Activated CD8-positive, alpha-beta memory T cell treated with anti-CD3 and anti-CD28 coated beads, Interleukin-2, amount 10 ng/mL, durations not matched to agents 7 days and 5 days (primary cell): ENCODE measurements at regions not wholly inside any gene's neighbourhood (a gene's known extent, or its start where the extent isn't known, plus 50 kb on each side); places are given as distances from the start of the nearest gene placed in this dataset.

Experiments
- ATAC-seq: fragments of 150-1000 bp; cut with Tn5 transposase; one replicate; pipeline ENCODE4 v1.10.0; 2021; ENCODE audit warnings: moderate library complexity
- CTCF ChIA-PET: fragments of 350-600 bp; sonication (Branson Sonifier 250); formaldehyde crosslinking; loops from one replicate; lab custom pipeline; 2021; ENCODE audit warnings: antibody characterized with exemption; lab: Charles Lee
- DNase-seq: peaks from one replicate; pipeline ENCODE4 v3.0.0-alpha.2; 2020
- H3K27ac Mint-ChIP-seq: one replicate; pipeline ENCODE4 v1.8.0; 2021; ENCODE audit warnings: mild to moderate bottlenecking, mixed read lengths
- H3K27me3 Mint-ChIP-seq: one replicate; pipeline ENCODE4 v1.8.0; 2021; ENCODE audit warnings: mixed read lengths
- H3K36me3 Mint-ChIP-seq: one replicate; pipeline ENCODE4 v1.8.0; 2021; ENCODE audit warnings: mild to moderate bottlenecking, mixed read lengths
- H3K4me1 Mint-ChIP-seq: one replicate; pipeline ENCODE4 v1.8.0; 2021; ENCODE audit warnings: mixed read lengths
- H3K4me3 Mint-ChIP-seq: one replicate; pipeline ENCODE4 v1.8.0; 2021; ENCODE audit warnings: mild to moderate bottlenecking, moderate library complexity, mixed read lengths
- H3K9me3 Mint-ChIP-seq: one replicate; pipeline ENCODE4 v1.8.0; 2022; ENCODE audit warnings: low read depth, mixed read lengths

DNA sequence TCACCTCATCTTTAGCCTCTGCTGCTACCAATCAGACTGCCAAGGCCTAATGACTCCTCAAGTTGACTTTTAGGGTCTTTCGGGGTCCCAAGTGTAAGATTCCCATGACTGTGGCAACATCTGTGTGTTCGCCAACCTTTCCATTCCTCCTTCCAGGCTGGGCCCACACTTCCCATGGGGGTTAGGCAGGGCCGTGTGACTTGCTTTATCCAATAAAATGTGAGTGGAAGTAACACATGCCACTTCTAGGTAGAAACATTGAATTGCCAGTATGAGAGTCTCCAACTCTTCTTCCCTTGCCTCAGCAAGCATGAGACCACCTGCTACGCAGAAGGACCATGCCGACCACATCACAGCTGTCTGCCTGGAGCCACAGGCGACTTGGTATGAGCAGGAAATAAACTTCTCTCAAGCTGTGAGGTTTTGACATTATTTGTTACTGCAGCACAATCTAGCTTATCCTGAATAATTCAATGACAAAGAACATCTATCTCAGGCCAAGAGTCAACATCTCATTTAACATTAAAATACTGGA is 190.4 kb upstream of the IER5L start:
- peaks cover 2% of the 10 kb centered on the region for H3K9me3 Mint-ChIP-seq
- no peaks in the 10 kb centered on the region for H3K36me3 Mint-ChIP-seq
- no peak for DNase-seq
- H3K27me3 Mint-ChIP-seq: peaks cover 10% of the 10 kb centered on the region
- H3K27ac Mint-ChIP-seq: no peak overlapping the region
- H3K4me1 Mint-ChIP-seq: peaks cover 2% of the 10 kb centered on the region
- no peak for ATAC-seq
- CTCF ChIA-PET: interaction anchor here (1.5 kb wide), 1 partner anchor 256 kb away, joined by 3 read pairs; no protein-coding TSS in a partner anchor
- H3K4me3 Mint-ChIP-seq: no peak overlapping the region

DNA sequence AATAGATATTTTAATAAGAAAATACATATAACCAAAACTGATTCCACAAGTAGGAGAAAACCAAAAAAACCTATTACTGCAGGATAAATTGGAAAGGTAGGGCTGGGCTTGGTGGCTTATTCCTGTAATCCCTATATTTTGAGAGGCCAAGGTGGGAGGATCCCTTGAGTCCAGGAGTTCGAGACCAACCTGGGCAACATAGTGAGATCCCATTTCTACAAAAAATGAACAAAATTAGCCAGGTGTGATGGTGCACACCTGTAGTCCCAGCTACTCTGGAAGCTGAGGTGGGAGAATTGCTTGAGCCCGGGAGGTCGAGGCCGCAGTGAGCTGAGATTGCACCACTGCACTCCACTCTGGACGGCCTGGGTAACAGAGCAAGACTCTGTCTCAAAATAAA is 189.2 kb upstream of the IER5L start:
- Mint-ChIP-seq H3K4me3 (no peak overlapping the region), H3K27ac (no peak overlapping the region), H3K9me3 (peaks cover 2% of the 10 kb centered on the region), H3K27me3 (peaks cover 10% of the 10 kb centered on the region), H3K4me1 (peaks cover 2% of the 10 kb centered on the region), H3K36me3 (no peaks in the 10 kb centered on the region)
- CTCF ChIA-PET: no interaction called here
- DNase-seq (no peak), ATAC-seq (no peak)

DNA sequence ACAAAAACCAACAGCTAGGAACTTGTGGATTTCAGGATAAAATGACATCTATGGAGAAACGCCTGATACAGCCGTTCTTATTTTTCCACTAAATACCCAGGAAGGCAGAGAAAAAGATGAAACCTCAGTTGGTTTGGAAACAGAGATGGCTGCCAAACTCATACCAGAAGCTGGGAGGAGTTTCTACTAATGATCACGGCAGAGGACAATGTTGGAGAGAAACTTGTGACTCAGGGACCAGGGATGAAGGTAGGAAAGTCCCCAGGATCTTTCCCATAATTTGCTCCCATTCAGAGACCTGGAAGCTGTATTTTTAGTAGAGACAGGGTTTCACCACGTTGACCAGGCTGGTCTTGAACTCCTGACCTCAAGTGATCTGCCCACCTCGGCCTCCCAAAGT is 187.1 kb upstream of the IER5L start:
- H3K27me3 Mint-ChIP-seq: peaks cover 10% of the 10 kb centered on the region

DNA sequence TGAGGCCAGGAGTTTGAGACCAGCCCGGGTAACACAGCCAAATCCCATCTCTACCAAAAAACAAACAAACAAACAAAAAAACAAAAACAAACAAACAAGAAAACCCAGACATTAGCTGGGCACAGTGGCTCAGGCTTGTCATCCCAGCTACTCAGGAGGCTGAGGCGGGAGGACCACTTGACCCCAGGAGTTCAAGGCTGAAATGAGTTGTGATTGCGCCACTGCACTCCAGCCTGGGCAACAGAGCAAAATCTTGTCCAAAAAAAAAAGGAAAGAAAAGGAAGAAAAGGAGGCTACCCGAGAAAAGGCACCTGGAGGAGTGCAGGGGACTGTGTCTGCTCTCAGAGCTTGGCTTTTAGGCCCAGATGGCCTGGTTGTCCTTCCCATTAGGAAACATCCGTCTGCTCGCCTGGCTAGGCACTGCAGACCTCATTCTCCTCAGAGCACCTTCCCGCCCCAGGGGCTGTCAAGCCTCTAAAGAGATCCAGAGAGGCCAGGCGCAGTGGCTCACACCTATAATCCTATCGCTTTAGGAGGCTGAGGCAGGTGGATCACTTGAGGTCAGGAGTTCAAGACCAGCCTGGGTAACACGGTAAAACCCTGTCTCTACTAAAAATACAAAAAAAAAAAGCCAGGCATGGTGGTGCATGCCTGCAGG is 185.3 kb upstream of the IER5L start:
- CTCF ChIA-PET: interaction anchor here (1.5 to 1.6 kb wide), 2 partner anchors 19 to 231 kb away, joined by 3 to 4 read pairs; no protein-coding TSS in a partner anchor
- no peaks in the 10 kb centered on the region for H3K9me3 Mint-ChIP-seq
- H3K27ac Mint-ChIP-seq: no peak overlapping the region
- peaks cover 2% of the 10 kb centered on the region for H3K4me1 Mint-ChIP-seq
- no peak overlapping the region for H3K4me3 Mint-ChIP-seq
- peaks cover 8% of the 10 kb centered on the region for H3K27me3 Mint-ChIP-seq
- no peak for ATAC-seq
- H3K36me3 Mint-ChIP-seq: no peaks in the 10 kb centered on the region
- no peak for DNase-seq

More for the DNA sequence above, 187.1 kb upstream of the IER5L start:
- Mint-ChIP-seq H3K4me1 (peaks cover 2% of the 10 kb centered on the region), H3K4me3 (no peak overlapping the region), H3K9me3 (peaks cover 2% of the 10 kb centered on the region), H3K36me3 (no peaks in the 10 kb centered on the region), H3K27ac (no peak overlapping the region)
- ATAC-seq (no peak), DNase-seq (no peak)
- CTCF ChIA-PET: no interaction called here

DNA sequence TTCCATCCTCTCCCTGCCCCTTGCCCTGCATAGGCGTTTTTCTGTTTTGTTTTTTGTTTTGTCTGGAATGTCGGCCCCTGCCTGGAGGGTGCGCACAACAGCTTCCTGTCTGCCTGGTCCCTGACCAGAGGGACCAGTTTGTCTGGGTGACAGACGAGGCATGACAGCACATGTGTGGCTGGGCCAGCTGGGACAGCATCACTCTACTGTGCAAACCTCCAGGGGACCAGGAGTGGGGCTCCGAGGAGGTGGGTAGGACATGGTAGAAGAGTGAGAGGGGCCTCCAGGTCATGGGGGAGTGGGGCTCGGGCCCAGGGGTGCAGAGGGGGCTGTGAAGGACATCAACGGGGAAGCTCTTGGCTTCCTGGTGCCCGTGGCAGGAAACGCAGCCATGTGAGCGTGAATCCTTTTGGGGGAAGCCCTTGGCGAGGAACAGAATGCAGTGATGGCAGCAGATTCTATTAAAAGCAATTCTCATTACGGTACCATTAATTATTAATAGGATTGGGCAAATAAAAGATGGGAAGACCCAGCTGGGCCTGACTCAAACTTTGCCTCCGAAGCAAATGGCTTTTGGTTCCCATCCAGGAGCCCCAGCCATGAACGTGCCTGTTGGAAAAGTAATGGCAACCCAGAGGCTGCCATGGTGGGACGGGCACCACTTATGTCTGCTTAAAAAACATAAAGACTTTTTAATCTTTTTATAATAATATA is 184.4 kb upstream of the IER5L start:
- Mint-ChIP-seq H3K4me3 (no peak overlapping the region), H3K36me3 (no peaks in the 10 kb centered on the region), H3K4me1 (peaks cover 2% of the 10 kb centered on the region), H3K9me3 (no peaks in the 10 kb centered on the region), H3K27ac (no peak overlapping the region), H3K27me3 (peaks cover 8% of the 10 kb centered on the region)
- no peak for ATAC-seq
- DNase-seq: no peak
- CTCF ChIA-PET: no interaction called here

DNA sequence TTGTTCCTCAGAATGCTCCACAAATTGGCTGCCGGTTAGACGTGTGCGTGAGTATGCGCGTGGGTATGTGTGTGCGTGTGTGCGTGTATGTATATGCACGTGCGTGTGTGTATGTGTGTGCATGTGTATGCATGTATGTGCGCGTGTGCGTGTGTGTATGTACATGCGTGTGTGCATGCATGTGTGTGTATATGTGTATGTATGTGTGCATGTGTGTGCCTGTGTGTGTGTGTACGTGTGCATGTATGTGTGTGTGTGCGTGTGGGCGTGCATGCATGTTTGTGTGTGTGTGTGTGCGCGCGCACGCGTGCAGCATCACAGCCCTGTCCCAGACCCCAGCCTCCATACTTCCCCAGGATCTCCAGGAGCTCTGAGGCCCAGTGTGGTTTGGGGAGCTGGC is 183.1 kb upstream of the IER5L start:
- H3K27me3 Mint-ChIP-seq: peaks cover 8% of the 10 kb centered on the region
- H3K27ac Mint-ChIP-seq: no peak overlapping the region
- no peaks in the 10 kb centered on the region for H3K9me3 Mint-ChIP-seq
- no peak for DNase-seq
- no peaks in the 10 kb centered on the region for H3K36me3 Mint-ChIP-seq
- H3K4me1 Mint-ChIP-seq: peaks cover 2% of the 10 kb centered on the region
- no peak for ATAC-seq
- H3K4me3 Mint-ChIP-seq: no peak overlapping the region
- CTCF ChIA-PET: interaction anchor here (0.5 to 0.8 kb wide), 3 partner anchors 8 to 484 kb away, joined by 3 read pairs; no protein-coding TSS in a partner anchor

DNA sequence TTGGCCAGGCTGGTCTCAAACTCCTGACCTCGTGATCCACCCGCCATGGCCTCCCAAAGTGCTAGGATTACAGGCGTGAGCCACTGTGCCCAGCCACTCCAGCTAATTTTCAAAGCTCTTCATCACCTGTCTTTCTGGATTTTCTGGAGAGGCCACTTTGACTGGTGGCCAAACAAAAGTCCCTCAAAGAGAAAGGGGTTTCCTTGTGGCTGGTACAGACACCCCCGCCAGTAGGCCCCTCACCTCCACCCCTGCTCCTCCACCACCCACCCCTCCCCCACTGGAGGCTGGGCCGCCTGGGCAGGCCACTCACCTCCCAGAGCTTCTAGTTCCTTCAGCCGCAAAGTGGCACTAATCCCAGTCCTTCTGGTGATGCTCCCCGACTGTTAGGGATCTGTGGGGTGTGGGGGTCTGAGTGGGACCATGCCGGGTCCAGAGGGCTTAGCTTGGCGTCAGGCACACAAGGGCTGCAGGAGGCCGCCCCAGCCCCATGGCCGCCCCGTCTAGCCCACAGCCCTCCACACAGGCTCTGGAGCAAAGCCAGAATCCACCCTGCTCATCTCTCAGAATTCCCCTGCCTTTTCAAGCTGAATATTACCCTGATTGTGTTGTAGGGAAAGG is 182.0 kb upstream of the IER5L start:
- Mint-ChIP-seq H3K36me3 (no peaks in the 10 kb centered on the region), H3K27ac (no peak overlapping the region), H3K4me3 (no peak overlapping the region), H3K4me1 (peaks cover 2% of the 10 kb centered on the region), H3K27me3 (peaks cover 7% of the 10 kb centered on the region), H3K9me3 (no peaks in the 10 kb centered on the region)
- ATAC-seq (no peak), DNase-seq (no peak)
- CTCF ChIA-PET: no interaction called here

DNA sequence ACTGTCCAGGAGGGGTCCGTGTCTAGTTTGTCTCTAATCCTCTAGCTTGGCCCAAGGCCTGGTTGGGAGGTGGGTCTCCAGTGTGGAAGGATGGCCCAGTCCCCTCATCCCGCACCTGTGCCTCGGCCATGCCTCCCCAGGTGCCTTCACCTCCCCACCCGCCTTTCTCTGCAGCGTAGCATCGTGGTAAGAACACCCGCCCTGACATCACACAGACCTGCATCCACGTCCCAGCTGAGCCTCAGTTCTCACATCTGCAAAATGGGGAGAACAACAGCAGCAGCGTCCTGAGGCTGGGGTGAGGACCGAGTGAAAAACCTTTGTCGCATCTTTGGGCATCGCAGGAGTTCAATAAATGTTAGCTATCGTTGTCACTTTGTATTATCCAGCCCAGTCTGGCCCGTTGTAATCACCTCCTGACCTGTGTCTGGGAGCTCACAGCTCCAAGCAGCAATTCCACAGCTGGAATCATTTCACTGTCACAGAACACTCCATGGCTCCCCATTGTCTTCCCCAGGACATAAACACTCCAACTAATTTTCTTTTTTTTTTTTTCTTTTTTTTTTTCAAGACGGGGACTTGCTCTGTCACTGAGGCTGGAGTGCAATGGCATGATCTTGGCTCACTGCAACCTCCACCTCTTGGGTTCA is 181.2 kb upstream of the IER5L start:
- H3K9me3 Mint-ChIP-seq: no peaks in the 10 kb centered on the region
- no peak for DNase-seq
- CTCF ChIA-PET: no interaction called here
- no peaks in the 10 kb centered on the region for H3K36me3 Mint-ChIP-seq
- no peak for ATAC-seq
- no peaks in the 10 kb centered on the region for H3K4me1 Mint-ChIP-seq
- no peak overlapping the region for H3K27ac Mint-ChIP-seq
- no peak overlapping the region for H3K4me3 Mint-ChIP-seq
- H3K27me3 Mint-ChIP-seq: no peaks in the 10 kb centered on the region

DNA sequence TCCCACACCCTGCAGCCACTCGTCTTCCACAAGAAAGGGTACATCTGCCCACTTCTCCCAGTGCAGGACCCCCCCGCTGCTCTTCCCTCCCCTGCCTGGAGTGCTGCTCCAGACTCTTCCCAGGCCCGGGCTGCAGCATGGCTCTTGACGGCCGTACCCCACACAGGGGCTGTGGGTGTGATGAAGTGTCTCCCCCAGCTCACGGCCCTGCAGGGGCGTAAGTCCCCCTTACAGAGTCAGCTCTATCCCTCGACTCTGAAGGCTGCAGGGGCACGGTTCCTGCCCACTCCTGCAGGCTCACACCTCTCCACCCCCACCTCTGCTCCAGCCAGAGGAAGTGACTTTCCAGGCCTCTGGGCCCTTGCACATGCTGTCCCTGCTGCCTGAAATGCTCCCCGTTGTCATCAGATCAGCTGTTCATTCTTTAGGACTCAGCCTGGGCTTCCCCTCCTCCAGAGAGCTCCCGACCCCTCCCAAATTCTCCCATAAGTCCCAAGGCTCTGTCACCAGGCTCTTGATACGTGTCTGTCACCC is 180.6 kb upstream of the IER5L start:
- Mint-ChIP-seq H3K27me3 (peaks cover under 1% of the 10 kb centered on the region), H3K9me3 (no peaks in the 10 kb centered on the region), H3K4me3 (no peak overlapping the region), H3K4me1 (no peaks in the 10 kb centered on the region), H3K36me3 (no peaks in the 10 kb centered on the region), H3K27ac (no peak overlapping the region)
- no peak for ATAC-seq
- CTCF ChIA-PET: no interaction called here
- no peak for DNase-seq

DNA sequence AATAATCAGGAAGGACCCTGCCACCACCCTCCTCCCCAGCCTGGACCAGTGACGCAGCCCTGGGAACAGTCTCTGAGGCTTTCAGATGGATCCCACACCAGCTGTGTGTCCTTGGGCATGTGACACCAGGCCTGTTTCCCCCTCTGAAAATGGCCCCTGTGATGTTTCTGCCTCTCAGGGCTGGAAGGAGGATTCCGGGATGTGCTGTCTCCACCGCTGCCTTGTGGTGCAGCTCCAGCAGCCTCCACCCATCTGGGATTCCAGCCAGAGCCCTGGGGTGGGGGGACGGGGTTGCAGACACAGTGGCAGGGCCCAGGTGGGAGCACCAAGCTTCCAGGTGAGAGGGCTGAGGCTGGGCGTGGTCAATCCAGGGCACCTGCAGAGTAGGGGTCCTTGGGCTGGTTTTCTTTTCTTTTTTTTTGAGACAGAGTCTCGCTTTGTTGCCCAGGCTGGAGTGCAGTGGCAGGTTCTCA is 179.7 kb upstream of the IER5L start:
- no peaks in the 10 kb centered on the region for H3K4me1 Mint-ChIP-seq
- no peaks in the 10 kb centered on the region for H3K36me3 Mint-ChIP-seq
- peaks cover 5% of the 10 kb centered on the region for H3K27me3 Mint-ChIP-seq
- no peak overlapping the region for H3K4me3 Mint-ChIP-seq
- no peak for ATAC-seq
- DNase-seq: no peak
- CTCF ChIA-PET: no interaction called here
- H3K27ac Mint-ChIP-seq: no peak overlapping the region
- H3K9me3 Mint-ChIP-seq: no peaks in the 10 kb centered on the region

DNA sequence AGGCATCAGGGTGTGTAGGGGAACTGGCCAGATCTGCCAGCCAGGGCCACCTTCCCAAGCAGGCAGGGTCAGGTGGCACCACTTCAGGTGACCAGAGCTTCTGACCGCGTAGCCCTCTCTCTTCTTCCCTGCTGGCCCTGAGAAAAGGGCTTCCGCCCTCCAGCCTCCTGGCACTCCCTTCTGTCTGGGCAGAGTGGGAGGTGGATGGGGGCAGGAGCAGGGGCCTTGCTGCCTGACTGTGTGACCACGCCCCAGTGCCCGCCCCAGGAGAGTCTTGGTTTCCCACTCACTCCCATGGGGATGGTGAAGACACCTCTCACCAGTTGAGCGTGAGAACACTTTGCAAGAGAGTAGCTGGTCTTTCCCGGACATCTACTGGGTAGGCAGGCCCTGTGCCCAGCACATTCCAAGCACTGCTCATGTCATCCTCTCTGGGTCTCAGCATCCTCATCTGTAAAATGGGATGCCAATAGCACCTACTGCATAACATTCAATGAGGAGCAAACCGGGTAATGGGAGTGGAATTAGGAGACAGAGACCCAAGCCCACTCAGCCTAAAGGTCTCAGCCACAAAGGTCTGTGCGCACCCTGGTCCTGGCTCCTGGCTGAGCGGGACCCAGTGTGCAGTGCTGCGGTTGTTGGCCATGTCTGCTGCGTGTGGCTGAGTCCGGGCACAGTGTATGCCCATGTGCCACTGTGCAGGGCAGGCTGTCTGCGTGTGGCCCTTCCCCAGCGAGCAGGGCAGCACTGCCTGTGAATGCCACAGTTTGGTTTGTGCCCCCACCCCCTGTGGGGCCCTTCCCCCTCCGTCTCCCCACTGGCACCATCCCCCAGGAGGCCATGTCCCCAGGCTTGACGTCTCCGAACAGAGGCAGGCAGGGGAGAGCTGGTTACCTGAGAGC is 179.1 kb upstream of the IER5L start:
- no peak overlapping the region for H3K27ac Mint-ChIP-seq
- H3K27me3 Mint-ChIP-seq: peaks cover 5% of the 10 kb centered on the region
- H3K9me3 Mint-ChIP-seq: no peaks in the 10 kb centered on the region
- no peaks in the 10 kb centered on the region for H3K36me3 Mint-ChIP-seq
- no peak for ATAC-seq
- no peak overlapping the region for H3K4me3 Mint-ChIP-seq
- no peak for DNase-seq
- H3K4me1 Mint-ChIP-seq: no peaks in the 10 kb centered on the region
- CTCF ChIA-PET: no interaction called here

DNA sequence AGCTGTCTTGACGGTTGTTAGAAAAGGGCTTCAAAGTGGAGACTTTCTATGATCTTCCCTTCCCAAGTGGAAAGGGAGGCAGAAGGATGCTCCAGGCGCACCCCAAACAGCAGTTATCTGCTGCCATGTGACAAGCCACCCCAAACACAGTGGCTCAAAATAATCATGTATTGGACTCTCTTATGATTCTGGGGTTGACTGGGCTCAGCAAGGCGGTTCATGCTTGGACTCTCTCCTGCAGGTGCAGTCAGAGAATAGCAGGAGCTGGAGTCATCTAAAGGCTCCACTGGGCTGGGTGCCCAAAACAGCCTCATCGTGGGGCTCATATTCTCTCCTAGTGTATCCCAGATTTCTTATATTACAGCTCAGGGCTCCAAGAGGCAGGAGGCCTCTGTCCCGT is 177.6 kb upstream of the IER5L start:
- H3K9me3 Mint-ChIP-seq: no peaks in the 10 kb centered on the region
- H3K4me1 Mint-ChIP-seq: no peaks in the 10 kb centered on the region
- peaks cover 9% of the 10 kb centered on the region for H3K27me3 Mint-ChIP-seq
- DNase-seq (no peak), ATAC-seq (no peak)
- no peak overlapping the region for H3K4me3 Mint-ChIP-seq
- CTCF ChIA-PET: no interaction called here
- no peak overlapping the region for H3K27ac Mint-ChIP-seq
- no peaks in the 10 kb centered on the region for H3K36me3 Mint-ChIP-seq
